HG02623 (cell line): ENCODE measurements at regions not wholly inside any gene's neighbourhood (a gene's known extent, or its start where the extent isn't known, plus 50 kb on each side); places are given as distances from the start of the nearest gene placed in this dataset.
"Not testable (repeated sequence)": the region's sequence is repeated elsewhere in the genome, so short reads cannot be mapped to it uniquely, and the experiment has no call there.

Experiments used
- ATAC-seq: cut with Tn5 transposase; IDR thresholded peaks from one replicate; pipeline ENCODE4 v1.9.1; 2021; ENCODE audit warnings: moderate library complexity; ENCODE audit not compliant: unreplicated experiment

DNA sequence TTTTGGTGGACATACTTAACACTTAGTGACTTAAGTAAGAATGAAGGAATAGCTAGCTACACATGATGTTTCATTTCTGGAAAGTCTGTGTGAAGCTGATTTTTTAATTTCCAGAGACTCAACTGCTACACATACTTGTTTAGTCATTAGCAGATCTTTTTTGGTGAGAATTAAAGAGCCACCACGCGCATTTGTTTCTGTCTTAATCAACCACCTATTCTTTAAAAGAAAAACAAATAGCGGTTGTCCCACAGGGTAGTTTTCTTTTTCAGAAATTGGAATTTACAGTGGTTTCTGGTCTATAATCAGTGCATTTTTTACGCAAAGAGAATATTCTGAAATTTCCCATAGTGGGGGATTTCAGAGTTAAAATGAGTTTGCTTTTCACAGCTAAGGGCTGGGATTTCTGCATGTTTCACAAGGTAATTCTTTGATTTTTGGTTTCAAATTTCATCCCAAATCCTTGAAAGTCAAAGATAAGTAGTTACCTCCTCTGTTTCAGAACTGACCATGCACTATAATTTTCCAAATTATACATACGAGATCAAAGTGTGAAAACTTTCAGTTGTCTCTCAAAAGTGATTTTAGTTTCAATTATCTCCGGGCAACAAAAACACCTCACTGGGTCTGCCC lies 631.0 kb upstream of the GRM7 start:
- peak; percentile 37 for ATAC-seq

DNA sequence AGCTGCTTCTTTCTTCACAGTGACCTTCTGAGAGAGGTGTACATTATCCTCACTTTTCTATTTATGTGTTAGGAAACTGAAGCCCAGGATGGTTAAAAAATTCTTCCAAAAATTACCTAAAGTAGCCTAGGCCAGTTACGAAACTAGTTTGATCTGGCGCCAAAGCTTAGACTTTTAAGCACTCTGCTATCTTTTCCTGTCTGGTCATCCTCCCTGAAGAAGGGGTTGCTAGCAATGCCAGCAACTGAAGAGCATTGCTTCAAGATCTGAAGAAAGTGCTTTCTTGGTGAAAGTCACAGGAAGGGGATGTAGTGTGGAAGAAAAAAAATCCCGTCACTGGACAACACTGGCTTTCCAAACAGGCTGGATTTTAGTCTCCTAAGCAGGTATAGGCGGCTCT lies 618.8 kb upstream of the GRM7 start:
- no peak for ATAC-seq

- ATAC-seq, result no peak
These were observed 612.4 kb upstream of the GRM7 start for GRCh38 chr3:6248528-6248927.

DNA sequence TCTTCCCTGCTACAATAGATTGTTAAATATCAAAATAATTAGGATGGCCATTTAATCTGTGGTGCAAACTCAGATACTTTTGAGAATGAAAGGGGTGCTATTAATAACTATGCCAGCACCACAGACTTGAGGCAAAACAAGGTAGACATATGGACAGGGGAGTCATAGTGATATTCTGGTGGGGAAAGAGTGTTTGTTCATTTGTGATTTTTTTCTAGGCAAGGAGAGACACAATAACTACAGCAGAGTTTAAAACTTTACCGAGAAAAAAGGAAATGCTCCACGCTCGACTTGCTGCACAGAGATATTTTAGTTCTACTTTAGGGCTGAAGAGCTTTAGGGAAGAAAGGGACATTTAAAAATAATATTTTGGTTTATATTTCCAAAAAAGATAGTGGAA lies 611.2 kb upstream of the GRM7 start:
- ATAC-seq, result peak; percentile 39

- ATAC-seq, result peak; percentile 99
These were observed 610.7 kb upstream of the GRM7 start for GRCh38 chr3:6250167-6250566.

GRCh38 chr3:6251612-6252400 lies 609.1 kb upstream of the GRM7 start:
- ATAC-seq, result no peak

GRCh38 chr3:6254490-6254889 lies 606.4 kb upstream of the GRM7 start:
- ATAC-seq, result no peak

GRCh38 chr3:6255229-6255628 lies 605.7 kb upstream of the GRM7 start:
- ATAC-seq, result no peak

GRCh38 chr3:6260551-6261191 lies 600.2 kb upstream of the GRM7 start:
- peak; percentile 67 for ATAC-seq

DNA sequence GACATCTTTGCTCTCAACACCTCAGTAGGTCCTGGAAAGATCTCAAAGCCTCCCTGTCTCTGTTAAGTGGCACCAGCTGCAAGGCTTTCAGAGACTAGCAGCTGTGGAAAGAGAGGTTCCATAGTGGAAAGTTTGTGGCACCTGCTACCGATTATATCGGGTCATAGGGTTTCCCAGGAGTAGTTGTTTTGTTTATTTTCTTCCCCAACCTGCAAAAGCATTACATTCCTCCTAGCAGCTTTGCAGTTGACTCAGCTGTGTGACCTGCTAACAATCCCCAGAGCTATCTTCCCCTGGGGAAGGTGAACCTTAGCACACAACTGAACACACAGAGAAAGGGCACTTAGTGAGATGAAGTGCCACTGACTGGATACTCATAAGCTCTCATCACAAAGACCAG lies 598.9 kb upstream of the GRM7 start:
- ATAC-seq, result no peak

- ATAC-seq, result no peak
These were observed 596.9 kb upstream of the GRM7 start for GRCh38 chr3:6264036-6264435.

GRCh38 chr3:6264906-6265305 lies 596.0 kb upstream of the GRM7 start:
- ATAC-seq, result no peak

DNA sequence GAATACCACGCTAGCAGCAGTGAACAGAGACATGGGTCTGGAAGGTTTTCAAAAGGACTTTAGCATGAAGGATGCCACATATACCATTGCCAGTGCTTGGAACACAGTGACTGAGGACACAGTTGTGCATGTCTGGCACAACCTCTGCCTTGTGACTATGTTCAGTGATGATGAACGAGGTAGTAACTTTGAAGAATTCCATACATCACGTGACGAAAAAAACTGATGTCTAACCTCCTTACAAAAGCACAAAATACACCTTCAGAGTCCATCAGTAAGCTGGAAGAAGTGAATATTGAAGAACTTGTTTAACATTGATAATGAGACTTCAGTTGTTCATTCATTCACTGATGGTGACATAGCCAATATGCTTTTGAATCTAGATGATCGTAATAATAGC lies 594.8 kb upstream of the GRM7 start:
- ATAC-seq, result no peak

GRCh38 chr3:6273878-6274277 lies 587.0 kb upstream of the GRM7 start:
- no peak for ATAC-seq

DNA sequence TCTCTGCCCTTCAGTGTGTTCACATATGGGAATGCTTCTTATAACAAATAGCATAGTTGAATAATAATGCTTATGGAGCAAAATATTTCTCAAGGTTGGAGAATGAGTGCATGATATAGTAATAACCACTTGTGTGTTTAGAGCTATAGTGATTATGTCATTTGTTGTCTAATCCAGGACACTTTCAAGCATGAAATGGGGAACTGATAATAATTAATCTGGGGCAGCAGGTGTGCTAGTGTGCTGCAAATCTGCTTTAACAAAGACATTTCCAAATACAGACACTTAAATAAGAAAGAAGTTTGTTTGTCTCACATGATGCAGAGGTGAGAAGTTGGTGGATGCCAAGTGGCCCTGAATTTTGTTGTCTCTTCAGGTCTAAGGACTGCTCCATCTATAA lies 579.3 kb upstream of the GRM7 start:
- ATAC-seq, result no peak

DNA sequence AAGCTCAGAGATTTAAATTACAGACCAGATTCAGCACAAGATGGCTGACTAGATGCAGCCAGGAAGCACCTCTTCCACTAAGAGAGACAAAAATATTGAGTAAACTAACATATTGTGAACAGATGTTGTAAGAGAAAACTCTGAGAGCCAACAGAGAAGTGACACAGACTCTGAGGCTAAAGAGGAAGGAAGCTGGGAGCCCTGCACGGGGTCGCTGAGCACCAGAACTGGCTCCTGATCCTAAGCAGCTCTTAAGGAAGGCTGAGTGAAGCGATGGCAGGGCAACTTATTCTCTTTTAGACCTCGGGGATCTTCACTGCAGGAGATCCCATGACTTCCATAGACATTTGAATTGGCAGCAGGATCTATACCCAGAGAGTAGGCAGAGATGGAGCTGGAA lies 578.0 kb upstream of the GRM7 start:
- no peak for ATAC-seq

- ATAC-seq, result no peak
These were observed 573.6 kb upstream of the GRM7 start for GRCh38 chr3:6287088-6287875.

GRCh38 chr3:6301626-6302025 lies 559.3 kb upstream of the GRM7 start:
- no peak for ATAC-seq

DNA sequence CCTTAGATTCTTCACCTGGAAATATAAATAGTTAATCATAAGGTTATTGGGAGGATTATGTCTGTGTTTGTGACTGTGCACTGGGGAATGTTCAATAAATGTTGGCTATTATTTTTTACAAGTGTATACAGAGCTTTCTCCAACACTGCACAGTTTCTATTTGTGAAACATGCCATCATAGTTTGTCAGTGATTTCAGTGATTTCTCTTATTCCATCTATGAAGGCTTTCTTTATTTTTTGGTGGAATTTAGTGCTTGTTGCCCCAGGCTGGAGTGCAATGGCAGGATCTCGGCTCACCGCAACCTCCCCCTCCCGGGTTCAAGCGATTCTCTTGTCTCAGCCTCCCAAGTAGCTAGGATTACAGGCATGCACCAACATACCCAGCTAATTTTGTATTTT lies 545.0 kb upstream of the GRM7 start:
- no peak for ATAC-seq

GRCh38 chr3:6321999-6322398 lies 538.9 kb upstream of the GRM7 start:
- no peak for ATAC-seq

DNA sequence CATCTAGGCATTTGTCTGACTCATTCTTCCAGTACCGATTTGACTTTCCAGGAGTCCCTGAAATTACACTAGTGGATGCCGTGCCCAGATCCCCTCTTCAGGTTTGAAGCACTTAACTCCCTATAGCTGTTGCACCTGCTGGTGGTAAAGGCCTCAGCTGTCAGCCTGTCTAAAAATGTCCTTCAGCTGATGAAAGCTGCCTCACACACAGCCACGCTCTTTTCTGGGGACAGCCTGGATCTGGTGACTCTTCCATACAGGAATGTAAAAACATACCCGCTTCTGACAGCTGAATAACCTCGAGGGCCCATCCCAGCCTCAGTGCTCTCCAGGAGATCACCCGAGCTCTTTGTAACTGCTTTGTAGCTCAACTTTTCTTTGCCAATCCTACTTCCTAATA lies 534.1 kb upstream of the GRM7 start:
- ATAC-seq, result no peak

GRCh38 chr3:6340980-6341325 lies 520.0 kb upstream of the GRM7 start:
- not testable (repeated sequence) for ATAC-seq
